HepG2 (cell line): ENCODE measurements at regions not wholly inside any gene's neighbourhood (a gene's known extent, or its start where the extent isn't known, plus 50 kb on each side); places are given as distances from the start of the nearest gene placed in this dataset.

Source experiments
- CTCF ChIP-seq: sonication (generic); formaldehyde crosslinking; IDR thresholded peaks from 2 replicates; pipeline ENCODE4 v1.5.0; 2020; ENCODE audit warnings: mild to moderate bottlenecking, missing genetic modification reagents, moderate library complexity
- EZH2 ChIP-seq: conservative IDR thresholded peaks from 2 replicates; pipeline ENCODE4 v1.6.1; 2012; ENCODE audit warnings: mild to moderate bottlenecking, low read depth, low read length, moderate library complexity
- FOXM1 ChIP-seq: sonication (generic); formaldehyde crosslinking; IDR thresholded peaks from 2 replicates; pipeline ENCODE4 v1.5.0; 2020; ENCODE audit warnings: missing genetic modification reagents
- GABPA ChIP-seq, 2 experiments: IDR thresholded peaks; 2 replicates each; pipeline ENCODE4 v1.6.1; 2011 to 2016; ENCODE audit warnings: low read depth in 2 of 2, low read length in 1 of 2, missing biosample characterization in 1 of 2, missing genetic modification characterization in 1 of 2
- POLR2A ChIP-seq, 2 experiments: IDR thresholded peaks; 2 replicates each; pipeline ENCODE4 v1.6.1; 2011; ENCODE audit warnings: low read depth in 2 of 2, low read length in 2 of 2, mild to moderate bottlenecking in 1 of 2, moderate library complexity in 1 of 2; ENCODE audit not compliant: insufficient read depth in 1 of 2
- PRPF4 ChIP-seq: fragments of 200-400 bp; formaldehyde crosslinking; IDR thresholded peaks from 2 replicates; pipeline ENCODE4 v1.6.1; 2016; ENCODE audit warnings: low read length, low read depth; ENCODE audit not compliant: poor library complexity, severe bottlenecking
- SYNCRIP ChIP-seq: fragments of 200-400 bp; formaldehyde crosslinking; IDR thresholded peaks from 2 replicates; pipeline ENCODE4 v1.6.1; 2018; ENCODE audit warnings: mild to moderate bottlenecking, low read depth, low read length; ENCODE audit not compliant: insufficient read depth
- TRIM22 ChIP-seq: fragments of 450-650 bp; IDR thresholded peaks from 2 replicates; pipeline ENCODE4 v1.6.1; 2017
- YY1 ChIP-seq: IDR thresholded peaks from 2 replicates; pipeline ENCODE4 v1.6.1; 2011; ENCODE audit warnings: low read length, low read depth, moderate library complexity, mild to moderate bottlenecking; ENCODE audit not compliant: insufficient read depth, insufficient replicate concordance
- ZBTB21 ChIP-seq: sonication (generic); formaldehyde crosslinking; IDR thresholded peaks from 2 replicates; pipeline ENCODE4 v1.4.0; 2020; ENCODE audit warnings: missing genetic modification reagents
- ZBTB39 ChIP-seq: sonication (generic); formaldehyde crosslinking; IDR thresholded peaks from 2 replicates; pipeline ENCODE4 v1.5.0; 2020; ENCODE audit warnings: missing genetic modification reagents
- ZNF317 ChIP-seq: sonication (generic); formaldehyde crosslinking; IDR thresholded peaks from 2 replicates; pipeline ENCODE4 v1.5.0; 2020; ENCODE audit warnings: mild to moderate bottlenecking, missing genetic modification reagents
- ZNF335 ChIP-seq: sonication (generic); formaldehyde crosslinking; IDR thresholded peaks from 2 replicates; pipeline ENCODE4 v1.4.0; 2020; ENCODE audit warnings: missing genetic modification reagents
- ZNF563 ChIP-seq: sonication (generic); formaldehyde crosslinking; IDR thresholded peaks from 2 replicates; pipeline ENCODE4 v1.8.0; 2022; ENCODE audit warnings: mild to moderate bottlenecking, moderate library complexity, missing genetic modification reagents

- TF ChIP-seq FOXM1 (CRISPR knock-in tag): no peak
- no peak for TF ChIP-seq ZBTB39 (CRISPR knock-in tag)
- TF ChIP-seq PRPF4: no peak
- no peak for TF ChIP-seq ZNF317
- TF ChIP-seq ZBTB21 (CRISPR knock-in tag): no peak
- no peak for TF ChIP-seq CTCF (CRISPR knock-in tag)
- no peak for TF ChIP-seq YY1
- no peak for TF ChIP-seq EZH2
- TF ChIP-seq TRIM22: no peak
- no peak for TF ChIP-seq SYNCRIP
- TF ChIP-seq GABPA (IDR thresholded peaks at IDR 0.05; ENCODE audit: low read depth, low read length): no peak
- TF ChIP-seq GABPA (CRISPR knock-in tag; IDR thresholded peaks at IDR 0.05; ENCODE audit: low read depth): no peak
- TF ChIP-seq POLR2A (IDR thresholded peaks at IDR 0.05; ENCODE audit: insufficient read depth in 1 of 2, low read depth in 2 of 2, low read length in 2 of 2): no peak
- no peak for TF ChIP-seq ZNF563
- TF ChIP-seq ZNF335: no peak
Measured at GRCh38 chr7:68014031-68014736, 1017.6 kb downstream of the TYW1 start.
